Stomach (tissue), 4 donors: ENCODE measurements at regions not wholly inside any gene's neighbourhood (a gene's known extent, or its start where the extent isn't known, plus 50 kb on each side); places are given as distances from the start of the nearest gene placed in this dataset.

Source experiments
- CTCF ChIP-seq, 7 experiments: fragments of 450-650 bp in 4 of 7; fragments of 200-600 bp in 3 of 7; sonication (generic) in 3 of 7; IDR thresholded peaks; one replicate each; pipeline ENCODE4 v1.5.1; 2016 to 2019; ENCODE audit warnings: antibody characterized with exemption in 7 of 7, control low read depth in 2 of 7, mild to moderate bottlenecking in 1 of 7
- POLR2AphosphoS5 ChIP-seq, 3 donors: sonication (generic); formaldehyde crosslinking; IDR thresholded peaks; one replicate each; pipeline ENCODE4 v1.6.1; 2016; ENCODE audit warnings: antibody characterized with exemption in 3 of 3

- TF ChIP-seq POLR2AphosphoS5 (IDR thresholded peaks at IDR 0.05): no peak
- TF ChIP-seq CTCF (IDR thresholded peaks at IDR 0.05): no peak
These were observed 306.2 kb downstream of the PIK3R1 start for GRCh38 chr5:68521776-68522175.
